ENCODE measurements at regions not wholly inside any gene's neighbourhood (a gene's known extent, or its start where the extent isn't known, plus 50 kb on each side); places are given as distances from the start of the nearest gene placed in this dataset.

DNA sequence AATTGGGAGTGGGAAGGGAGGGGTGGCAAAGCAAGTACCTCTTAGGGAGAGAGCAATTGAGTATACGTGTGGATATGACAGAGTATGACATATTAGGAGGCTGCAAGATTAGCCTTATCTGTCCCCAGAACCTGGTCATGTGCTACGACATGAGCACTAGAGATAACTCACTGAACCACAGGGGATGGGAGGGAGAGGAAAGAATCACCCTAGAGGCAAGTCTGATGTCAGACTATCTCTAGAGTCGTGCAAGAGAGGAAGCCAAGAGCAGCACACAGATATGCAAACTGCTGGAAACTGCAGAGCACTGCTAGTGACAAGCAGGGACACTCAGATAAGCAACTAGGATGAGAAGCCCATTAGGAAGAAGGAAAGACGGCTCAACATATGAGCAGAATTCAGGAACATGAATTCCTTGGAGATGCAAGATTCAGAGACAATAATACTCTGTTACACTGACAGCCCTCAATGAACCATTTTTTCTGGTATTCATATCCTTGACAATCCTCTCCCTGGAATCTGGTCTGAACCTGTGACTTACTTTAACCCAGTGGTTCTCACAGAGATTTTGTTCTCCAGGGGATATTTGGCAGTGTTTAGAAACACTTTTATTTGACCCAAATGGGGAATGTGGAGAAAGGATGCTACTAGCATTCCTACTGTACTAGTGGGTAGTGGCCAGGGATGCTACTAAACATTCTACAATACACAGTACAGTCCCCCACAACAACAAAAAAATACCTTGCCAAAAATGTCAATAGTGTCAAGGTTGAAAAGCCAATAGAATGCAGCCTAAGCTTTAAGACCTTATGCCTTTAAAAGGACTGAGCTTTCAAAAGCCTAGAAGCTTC lies 84.0 kb upstream of the BMP2K start:
- TF ChIP-seq CTCF (conservative IDR thresholded peaks at IDR 0.05; ENCODE audit: low read length): no peak
- peak; percentile 41 for DNase-seq (ENCODE audit: low read depth)
- H3K4me3 ChIP-seq (ENCODE audit: low read length): no peak overlapping the region

- no peak for TF ChIP-seq CTCF (conservative IDR thresholded peaks at IDR 0.05; ENCODE audit: low read length)
- DNase-seq (ENCODE audit: low read depth): peak; percentile 38
- no peak overlapping the region for H3K4me3 ChIP-seq (ENCODE audit: low read length)
Measured at GRCh38 chr4:78692822-78693170, 83.4 kb upstream of the BMP2K start.

DNA sequence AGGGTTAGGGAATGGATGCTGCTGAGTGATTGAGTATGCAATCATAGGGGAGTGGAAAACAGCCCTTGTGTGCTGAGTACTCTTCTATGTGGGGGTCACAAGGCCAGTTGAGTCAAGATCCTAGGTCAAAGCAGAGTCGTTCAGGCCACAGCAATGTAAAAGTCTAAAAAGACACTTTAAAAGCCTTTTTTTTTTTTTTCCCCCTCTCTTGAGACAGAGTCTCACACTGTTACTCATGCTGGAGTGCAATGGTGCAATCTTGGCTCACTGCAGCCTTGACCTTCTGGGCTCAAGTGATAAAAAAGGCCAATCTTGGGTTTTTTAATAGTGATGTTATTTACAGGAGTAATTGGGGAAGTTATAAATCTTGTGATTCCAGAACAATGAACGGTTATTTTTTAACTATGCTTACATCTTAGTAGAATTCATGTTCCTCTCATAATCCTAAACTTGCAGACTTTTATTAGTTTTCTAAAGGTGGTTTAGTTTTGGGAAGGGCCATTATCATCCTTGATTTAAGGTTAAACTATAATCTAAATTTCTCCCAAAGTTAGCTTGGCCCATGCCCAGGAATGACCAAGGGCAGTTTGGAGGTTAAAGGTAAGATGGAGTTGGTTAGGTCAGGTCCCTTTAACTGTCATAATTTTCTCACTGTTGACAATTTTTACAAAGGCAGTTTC lies 82.2 kb upstream of the BMP2K start:
- H3K4me3 ChIP-seq (ENCODE audit: low read length): no peak overlapping the region
- TF ChIP-seq CTCF (conservative IDR thresholded peaks at IDR 0.05; ENCODE audit: low read length): no peak
- DNase-seq (ENCODE audit: low read depth): peak; percentile 61

DNA sequence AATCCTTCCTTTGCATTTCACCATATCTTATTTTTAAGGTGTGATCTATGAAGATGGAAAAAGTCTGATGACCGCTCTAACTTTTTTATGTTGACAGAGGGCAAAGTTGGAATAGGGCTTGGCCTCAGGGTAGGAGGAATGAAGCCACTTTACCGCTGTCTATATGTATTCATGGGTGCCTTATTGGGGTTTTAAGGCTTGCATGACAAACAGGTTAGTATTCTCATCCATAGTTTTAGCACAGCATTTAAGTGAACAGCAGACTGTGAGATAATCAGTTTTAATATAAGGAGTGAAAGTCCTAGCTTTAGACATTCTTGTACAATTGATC lies 81.7 kb upstream of the BMP2K start:
- DNase-seq (ENCODE audit: low read depth): no peak
- H3K4me3 ChIP-seq (ENCODE audit: low read length): no peak overlapping the region
- TF ChIP-seq CTCF (conservative IDR thresholded peaks at IDR 0.05; ENCODE audit: low read length): no peak

GRCh38 chr4:78695910-78696309 lies 80.2 kb upstream of the BMP2K start:
- TF ChIP-seq CTCF (conservative IDR thresholded peaks at IDR 0.05; ENCODE audit: low read length): no peak
- no peak overlapping the region for H3K4me3 ChIP-seq (ENCODE audit: low read length)
- DNase-seq (ENCODE audit: low read depth): no peak

- TF ChIP-seq CTCF (conservative IDR thresholded peaks at IDR 0.05; ENCODE audit: low read length): no peak
- no peak overlapping the region for H3K4me3 ChIP-seq (ENCODE audit: low read length)
- no peak for DNase-seq (ENCODE audit: low read depth)
Measured at GRCh38 chr4:78703079-78703478, 73.1 kb upstream of the BMP2K start.

DNA sequence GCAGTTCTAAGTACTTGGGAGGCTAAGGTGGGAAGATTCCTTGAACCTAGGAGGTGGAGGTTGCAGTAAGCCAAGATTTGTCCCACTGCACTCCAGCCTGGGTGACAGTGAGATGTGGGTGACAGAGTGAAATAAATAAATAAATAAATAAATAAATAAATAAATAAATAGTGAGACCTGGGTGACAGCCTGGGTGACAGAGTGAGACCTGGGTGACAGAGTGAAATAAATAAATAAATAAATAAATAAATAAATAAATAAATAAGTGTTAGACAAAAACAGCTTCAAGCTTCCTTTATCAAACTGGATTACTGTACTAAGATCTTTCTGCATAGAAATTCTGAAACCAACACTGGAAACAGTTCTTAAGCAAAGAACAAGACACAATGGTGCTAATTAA lies 71.8 kb upstream of the BMP2K start:
- TF ChIP-seq CTCF (conservative IDR thresholded peaks at IDR 0.05; ENCODE audit: low read length): no peak
- DNase-seq (ENCODE audit: low read depth): no peak
- H3K4me3 ChIP-seq (ENCODE audit: low read length): no peak overlapping the region
